Smooth muscle cell (in vitro differentiated cells): ENCODE measurements at regions not wholly inside any gene's neighbourhood (a gene's known extent, or its start where the extent isn't known, plus 50 kb on each side); places are given as distances from the start of the nearest gene placed in this dataset.

Experiments
- DNase-seq: peaks from one replicate; lab custom pipeline; 2025; ENCODE audit not compliant: unreplicated experiment; lab: John Stamatoyannopoulos, UW
- H2AFZ ChIP-seq: fragments of 200-600 bp; sonication (generic); 2 replicates; pipeline ENCODE4 v1.6.0; 2016; ENCODE audit warnings: antibody characterized with exemption, low read depth, mild to moderate bottlenecking
- H3F3A ChIP-seq: fragments of 200-600 bp; sonication (generic); 2 replicates; pipeline ENCODE4 v1.6.0; 2017; ENCODE audit warnings: antibody characterized with exemption, low read depth
- H3K27ac ChIP-seq: fragments of 200-600 bp; sonication (generic); 2 replicates; pipeline ENCODE4 v1.5.1; 2016; ENCODE audit warnings: low read depth, mild to moderate bottlenecking
- H3K27me3 ChIP-seq: fragments of 200-600 bp; sonication (generic); 2 replicates; pipeline ENCODE4 v1.6.1; 2016; ENCODE audit warnings: low read depth, mild to moderate bottlenecking
- H3K36me3 ChIP-seq: fragments of 200-600 bp; sonication (generic); 2 replicates; pipeline ENCODE4 v1.5.1; 2016; ENCODE audit warnings: low read depth
- H3K4me1 ChIP-seq: fragments of 200-600 bp; sonication (generic); 2 replicates; pipeline ENCODE4 v1.5.1; 2016; ENCODE audit warnings: low read depth
- H3K4me2 ChIP-seq: fragments of 200-600 bp; sonication (generic); 2 replicates; pipeline ENCODE4 v1.6.0; 2016; ENCODE audit warnings: mild to moderate bottlenecking
- H3K4me3 ChIP-seq: fragments of 200-600 bp; sonication (generic); 2 replicates; pipeline ENCODE4 v1.5.1; 2016; ENCODE audit warnings: mild to moderate bottlenecking
- H3K79me2 ChIP-seq: fragments of 200-600 bp; sonication (generic); 2 replicates; pipeline ENCODE4 v1.6.0; 2016; ENCODE audit warnings: low read depth, mild to moderate bottlenecking
- H3K9ac ChIP-seq: fragments of 200-600 bp; sonication (generic); 2 replicates; pipeline ENCODE4 v1.6.0; 2016; ENCODE audit warnings: low read depth
- H3K9me3 ChIP-seq: fragments of 200-600 bp; sonication (generic); replicated peaks from 2 replicates; pipeline ENCODE4 v1.5.1; 2016; ENCODE audit warnings: low read depth
- H4K20me1 ChIP-seq: fragments of 200-600 bp; sonication (generic); 2 replicates; pipeline ENCODE4 v1.6.0; 2016; ENCODE audit warnings: low read depth
- CTCF ChIP-seq: fragments of 200-600 bp; sonication (generic); IDR thresholded peaks from 2 replicates; pipeline ENCODE4 v1.5.1; 2017; ENCODE audit warnings: borderline replicate concordance, mild to moderate bottlenecking, antibody characterized with exemption; ENCODE audit not compliant: insufficient read depth, poor library complexity, severe bottlenecking
- WGBS: methylation state at CpG from one replicate; pipeline ENCODE4 v1.1.7; 2016; ENCODE audit warnings: low lambda C conversion rate; 5-methylcytosine and 5-hydroxymethylcytosine counted together

GRCh38 chr7:128168667-128169210 lies 72.3 kb upstream of the LEP start:
- DNase-seq = peak; percentile 15
- Histone ChIP-seq H4K20me1 (peaks cover 10% of the 10 kb centered on the region), H3K4me3 (no peak overlapping the region), H3K9me3 (no peaks in the 10 kb centered on the region), H3K9ac (no peak overlapping the region), H3K4me2 (no peak overlapping the region), H2AFZ (no peak overlapping the region), H3K4me1 (peaks cover 12% of the 10 kb centered on the region), H3F3A (no peaks in the 10 kb centered on the region), H3K79me2 (no peaks in the 10 kb centered on the region), H3K36me3 (no peaks in the 10 kb centered on the region), H3K27me3 (peaks cover 81% of the 10 kb centered on the region), H3K27ac (no peak overlapping the region)
- no peak for TF ChIP-seq CTCF
- 6% methylated on average over 16 of the region's 16 CpGs for WGBS

GRCh38 chr7:128170461-128170860 lies 70.6 kb upstream of the LEP start:
- no peaks in the 10 kb centered on the region for H3K36me3 ChIP-seq
- H3K4me3 ChIP-seq = no peak overlapping the region
- H4K20me1 ChIP-seq = peaks cover 10% of the 10 kb centered on the region
- H3K27ac ChIP-seq = no peak overlapping the region
- DNase-seq = no peak
- H3K79me2 ChIP-seq = no peaks in the 10 kb centered on the region
- no peak for TF ChIP-seq CTCF
- no peaks in the 10 kb centered on the region for H3K9me3 ChIP-seq
- no peaks in the 10 kb centered on the region for H3F3A ChIP-seq
- no peak overlapping the region for H2AFZ ChIP-seq
- 80% methylated on average over 1 of the region's 1 CpG for WGBS
- H3K4me1 ChIP-seq = peaks cover 12% of the 10 kb centered on the region
- peaks cover 88% of the 10 kb centered on the region for H3K27me3 ChIP-seq
- H3K4me2 ChIP-seq = no peak overlapping the region
- no peak overlapping the region for H3K9ac ChIP-seq

GRCh38 chr7:128171342-128171918 lies 69.6 kb upstream of the LEP start:
- Histone ChIP-seq H4K20me1 (peaks cover 10% of the 10 kb centered on the region), H3K36me3 (no peaks in the 10 kb centered on the region), H3K27me3 (peaks cover 81% of the 10 kb centered on the region), H3K4me1 (peaks cover 11% of the 10 kb centered on the region), H2AFZ (no peak overlapping the region), H3K4me3 (no peak overlapping the region), H3F3A (no peaks in the 10 kb centered on the region), H3K9me3 (no peaks in the 10 kb centered on the region), H3K79me2 (no peaks in the 10 kb centered on the region), H3K4me2 (no peak overlapping the region), H3K9ac (no peak overlapping the region), H3K27ac (no peak overlapping the region)
- no peak for TF ChIP-seq CTCF
- WGBS = 75% methylated on average over 10 of the region's 10 CpGs
- DNase-seq = no peak

GRCh38 chr7:128172151-128172550 lies 68.9 kb upstream of the LEP start:
- 74% methylated on average over 7 of the region's 7 CpGs for WGBS
- DNase-seq = no peak
- H3F3A ChIP-seq = no peaks in the 10 kb centered on the region
- H3K36me3 ChIP-seq = no peaks in the 10 kb centered on the region
- H4K20me1 ChIP-seq = peaks cover 10% of the 10 kb centered on the region
- no peaks in the 10 kb centered on the region for H3K9me3 ChIP-seq
- no peak overlapping the region for H2AFZ ChIP-seq
- peaks cover 4% of the 10 kb centered on the region for H3K4me1 ChIP-seq
- TF ChIP-seq CTCF = no peak
- no peak overlapping the region for H3K4me2 ChIP-seq
- H3K27ac ChIP-seq = no peak overlapping the region
- no peaks in the 10 kb centered on the region for H3K79me2 ChIP-seq
- no peak overlapping the region for H3K4me3 ChIP-seq
- H3K27me3 ChIP-seq = peaks cover 74% of the 10 kb centered on the region
- no peak overlapping the region for H3K9ac ChIP-seq
